NCI-H1417 treated with DMSO at 0.1 percent for 48 hours (cell line): ENCODE measurements at regions not wholly inside any gene's neighbourhood (a gene's known extent, or its start where the extent isn't known, plus 50 kb on each side); places are given as distances from the start of the nearest gene placed in this dataset.
"Not testable (repeated sequence)": the region's sequence is repeated elsewhere in the genome, so short reads cannot be mapped to it uniquely, and the experiment has no call there.

Experiments used
- DNase-seq: peaks from one replicate; lab custom pipeline; 2025; lab: John Stamatoyannopoulos, UW

- DNase-seq = no peak
Observed at GRCh38 chr3:72660270-72661114, 187.8 kb downstream of the SHQ1 start.

GRCh38 chr3:72659596-72659995, 188.6 kb downstream of the SHQ1 start:
- DNase-seq = no peak

DNA sequence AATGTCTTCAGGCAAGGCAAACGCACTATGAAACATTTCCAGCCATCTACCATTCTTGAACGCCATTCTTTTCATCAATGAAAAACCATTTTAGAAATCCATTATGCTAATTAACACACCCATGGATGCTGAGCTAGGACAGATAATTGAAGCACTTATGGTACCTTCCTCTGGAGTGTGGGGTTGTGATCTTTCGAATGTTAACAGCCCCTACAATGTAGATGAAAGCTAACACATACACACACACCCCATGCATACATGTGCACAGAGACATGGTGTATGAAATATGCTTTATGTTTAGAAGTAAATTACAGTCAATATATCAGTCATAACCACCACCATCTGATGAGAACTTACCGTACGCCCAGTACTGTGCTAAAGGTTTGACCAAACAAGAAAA, 189.1 kb downstream of the SHQ1 start:
- DNase-seq = no peak

DNA sequence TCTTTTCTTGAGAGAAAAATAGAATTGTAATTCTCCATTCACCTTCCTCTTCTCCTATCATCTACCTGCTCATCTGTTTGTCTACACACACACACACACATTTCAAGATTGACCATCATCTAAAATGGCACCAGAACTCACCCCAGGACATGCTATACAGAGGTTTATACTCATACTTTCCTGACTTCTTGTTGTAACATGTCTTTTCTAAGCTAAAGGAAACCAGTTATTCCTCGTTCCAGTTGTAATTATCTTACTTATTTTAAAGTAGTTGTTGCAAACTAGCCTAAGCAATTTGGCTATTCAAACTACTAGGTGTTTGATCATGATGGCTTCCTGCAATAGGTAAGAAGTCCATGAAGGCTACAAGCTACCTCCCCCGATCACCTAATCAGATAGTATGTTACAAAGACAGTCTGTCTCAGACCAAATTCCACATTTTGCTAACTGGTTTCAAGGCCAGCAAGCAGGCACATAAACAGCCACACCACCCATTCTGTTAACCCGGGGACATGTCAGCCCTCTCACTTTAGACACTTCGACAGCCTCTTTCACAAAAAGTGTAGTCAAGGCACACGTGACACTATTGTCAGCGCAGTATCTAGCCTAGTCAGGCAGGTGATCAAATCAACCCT, 189.7 kb downstream of the SHQ1 start:
- DNase-seq = no peak

GRCh38 chr3:72657666-72658065, 190.6 kb downstream of the SHQ1 start:
- no peak for DNase-seq

- DNase-seq = no peak
Observed at GRCh38 chr3:72655723-72656122, 192.5 kb downstream of the SHQ1 start.

DNA sequence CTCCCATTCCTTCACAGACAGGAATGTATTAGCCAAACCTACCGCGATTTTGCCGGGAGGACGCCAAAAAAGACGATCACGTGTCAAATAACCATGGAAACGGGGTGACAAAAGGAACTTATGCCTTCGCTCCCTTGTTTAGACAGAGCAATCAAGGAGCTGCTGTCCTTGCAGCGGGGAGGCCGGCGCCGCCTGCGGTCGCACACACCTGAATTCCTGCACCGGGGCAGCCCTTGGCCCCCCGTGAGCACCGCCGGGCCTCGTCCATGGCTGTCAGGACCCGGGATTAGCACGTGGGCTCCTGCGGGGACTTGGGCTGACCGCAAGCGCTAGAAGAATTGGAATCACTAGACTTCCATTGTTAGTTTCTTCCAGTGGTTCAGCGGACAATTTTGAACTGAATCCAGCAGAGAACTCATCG, 193.1 kb downstream of the SHQ1 start:
- DNase-seq = no peak

- no peak for DNase-seq
Observed at GRCh38 chr3:72652395-72652794, 195.8 kb downstream of the SHQ1 start.

- no peak for DNase-seq
Observed at GRCh38 chr3:72651498-72651897, 196.7 kb downstream of the SHQ1 start.

- DNase-seq = no peak
Observed at GRCh38 chr3:72646263-72646662, 202.0 kb downstream of the SHQ1 start.

- not testable (repeated sequence) for DNase-seq
Observed at GRCh38 chr3:72643635-72644034, 204.6 kb downstream of the SHQ1 start.

DNA sequence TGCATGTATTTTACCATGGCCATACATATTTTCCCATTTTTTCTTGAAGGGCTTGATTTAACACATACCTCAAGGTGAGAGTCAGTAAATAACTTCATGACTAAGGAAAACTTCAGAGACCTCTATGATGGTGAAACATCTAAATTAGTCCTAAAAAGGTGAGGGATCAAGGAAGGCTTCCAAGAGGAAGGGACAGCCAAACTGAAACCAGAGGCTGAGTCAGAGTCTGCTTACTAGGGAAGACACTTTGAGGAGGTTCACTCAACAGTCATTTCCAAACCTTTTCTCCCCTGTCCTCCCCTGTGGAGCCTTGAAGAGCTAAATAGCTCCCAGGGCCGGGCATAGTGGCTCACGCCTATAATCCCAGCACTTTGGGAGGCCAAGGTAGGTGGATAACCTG, 206.6 kb downstream of the SHQ1 start:
- DNase-seq = no peak

DNA sequence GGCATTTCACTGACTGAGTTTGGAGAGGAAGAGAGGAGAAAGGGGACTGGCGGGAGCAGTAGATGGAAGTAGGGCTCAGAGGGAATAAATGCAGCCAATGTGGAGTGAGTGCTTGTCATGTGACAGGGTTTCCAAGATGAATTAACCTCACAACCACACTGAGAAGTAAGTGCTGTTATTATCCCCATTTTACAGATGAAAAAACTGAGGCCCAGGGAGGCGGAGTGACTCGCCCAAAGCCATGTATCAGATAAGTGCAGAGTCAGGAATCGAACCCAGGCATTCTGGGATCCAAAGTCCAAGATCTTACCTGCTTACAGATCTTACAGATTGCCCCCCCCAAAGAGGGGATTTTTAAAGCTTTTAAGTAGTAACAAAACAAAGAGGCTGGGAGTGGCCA, 207.2 kb downstream of the SHQ1 start:
- no peak for DNase-seq

GRCh38 chr3:72636969-72637597, 211.2 kb downstream of the SHQ1 start:
- no peak for DNase-seq

GRCh38 chr3:72635551-72635950, 212.7 kb downstream of the SHQ1 start:
- no peak for DNase-seq

DNA sequence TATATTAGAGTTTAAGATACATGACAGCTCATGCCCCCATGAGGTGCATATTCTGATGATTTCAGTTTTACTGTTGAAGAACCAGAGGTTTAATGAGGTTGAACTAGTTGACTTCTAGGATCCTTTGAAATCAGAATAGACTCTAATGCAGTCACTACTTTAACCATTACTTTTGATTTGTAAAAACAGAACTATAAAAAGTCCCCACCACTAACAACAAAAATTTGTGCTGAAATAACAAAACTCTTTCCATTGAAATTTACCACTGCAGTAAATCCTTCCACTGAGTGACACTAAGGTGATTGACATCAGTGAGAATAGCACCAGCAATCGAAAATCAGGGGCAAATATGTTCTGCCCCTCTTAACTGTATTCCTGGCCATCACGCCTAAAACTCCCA, 214.1 kb downstream of the SHQ1 start:
- no peak for DNase-seq

- no peak for DNase-seq
Observed at GRCh38 chr3:72633534-72633933, 214.7 kb downstream of the SHQ1 start.

DNA sequence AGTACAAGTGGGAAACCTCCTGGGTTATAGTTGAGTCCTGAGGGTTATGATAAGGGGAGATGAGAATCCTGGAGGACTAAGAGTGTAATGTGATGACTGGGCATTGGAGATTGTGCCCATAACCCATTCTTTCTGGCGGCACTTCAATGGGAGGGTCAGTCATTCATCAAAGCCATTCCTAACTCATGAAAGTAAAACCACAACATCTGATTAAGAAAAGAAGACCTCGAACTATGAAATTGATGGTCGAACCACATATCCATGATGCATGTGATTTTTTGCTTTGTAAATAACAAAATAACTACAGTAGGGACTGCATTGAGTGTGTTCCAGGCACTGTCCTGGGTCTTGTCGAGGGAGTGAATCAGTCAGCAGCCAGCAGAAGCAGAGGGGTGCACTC, 215.1 kb downstream of the SHQ1 start:
- DNase-seq = no peak

DNA sequence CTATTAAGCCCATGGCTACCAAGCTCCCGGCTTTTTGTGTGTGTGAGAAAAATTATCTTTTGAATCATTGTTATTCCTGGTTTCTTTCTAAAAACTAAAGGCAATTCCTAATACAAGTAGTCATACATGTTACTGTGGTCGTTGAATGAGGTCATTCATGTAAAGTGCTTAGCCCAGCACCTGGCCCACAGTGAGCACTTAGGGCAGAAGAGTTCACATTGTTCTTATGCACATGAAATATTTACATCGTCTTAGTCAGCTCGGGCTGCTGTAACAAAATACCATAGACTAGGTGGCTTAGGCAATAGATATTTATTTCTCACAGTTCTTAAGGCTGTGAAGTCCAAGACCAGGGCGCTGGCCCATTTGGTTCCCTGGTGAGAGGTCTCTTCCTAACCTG, 216.1 kb downstream of the SHQ1 start:
- DNase-seq = no peak

- DNase-seq = no peak
Observed at GRCh38 chr3:72630969-72631344, 217.3 kb downstream of the SHQ1 start.

DNA sequence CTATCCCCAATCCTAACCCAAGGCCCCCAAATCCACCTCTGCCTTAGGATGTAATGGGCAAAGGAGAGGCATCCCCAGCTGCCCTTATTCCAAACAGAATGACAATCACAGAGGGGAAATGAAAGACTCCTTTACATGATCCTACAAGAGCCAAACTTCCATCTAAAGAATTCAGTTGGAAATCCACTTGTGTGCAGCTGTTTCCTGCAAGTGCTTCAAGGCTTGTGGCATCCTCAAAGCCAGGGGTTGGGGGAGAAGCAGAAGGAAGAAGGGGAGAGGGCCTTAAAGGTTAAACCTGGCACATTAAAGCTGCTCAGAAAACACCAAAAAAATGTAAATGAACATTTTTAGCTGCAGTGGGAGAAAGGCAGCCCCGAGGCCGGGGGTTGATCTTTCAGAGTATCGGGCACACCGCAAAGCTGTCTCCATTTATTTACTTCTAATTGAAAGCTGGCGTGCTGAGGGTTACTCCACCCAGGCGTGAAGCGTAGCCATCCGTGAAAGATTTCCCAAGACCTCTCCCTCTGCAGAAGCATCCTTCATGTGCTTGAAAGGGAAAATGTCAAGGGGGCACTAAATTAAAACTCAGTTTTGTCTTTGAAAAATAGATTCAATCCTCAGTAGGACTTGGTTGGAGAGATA, 217.8 kb downstream of the SHQ1 start:
- DNase-seq = no peak

DNA sequence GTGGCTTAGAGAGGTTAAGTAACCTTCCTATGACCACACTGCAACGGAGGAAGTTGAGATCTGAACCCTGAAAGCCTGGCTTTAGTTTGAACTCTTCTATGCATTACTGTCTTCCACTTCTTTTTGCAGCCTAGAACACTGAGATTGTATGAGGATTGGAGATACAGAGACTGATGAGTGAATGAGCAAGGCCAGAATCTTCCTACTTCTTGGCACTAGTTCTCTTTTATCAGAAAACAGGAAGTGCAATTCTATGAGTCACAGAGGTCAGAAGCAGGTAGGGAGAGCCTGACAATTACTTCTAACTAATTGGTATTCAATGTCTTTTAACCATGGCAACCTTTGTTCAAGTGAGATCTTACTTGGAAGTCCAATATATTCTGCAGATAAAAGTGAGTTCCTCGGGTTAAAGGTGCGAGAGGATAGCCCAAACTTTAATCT, 219.0 kb downstream of the SHQ1 start:
- no peak for DNase-seq

DNA sequence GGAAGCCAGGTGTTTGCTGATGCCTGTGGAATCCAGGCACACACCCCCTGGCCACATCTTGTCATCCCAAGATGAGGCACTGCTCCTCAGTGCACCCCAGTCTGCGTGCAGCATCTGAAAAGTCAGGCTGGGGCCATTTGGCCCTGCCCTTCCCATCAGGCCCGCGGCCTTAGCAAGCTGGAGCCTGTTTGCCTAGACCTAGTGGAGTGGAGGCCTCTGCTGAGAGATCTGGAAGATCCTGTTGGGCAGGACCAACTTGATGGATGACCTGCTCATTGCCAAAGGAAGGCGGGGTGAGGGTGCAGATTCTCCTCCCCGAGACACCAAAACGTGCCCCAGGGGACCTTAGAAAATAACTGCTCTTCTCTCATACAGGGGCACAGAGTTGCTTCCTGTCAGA, 220.2 kb downstream of the SHQ1 start:
- no peak for DNase-seq
